PC-3 (cell line): ENCODE measurements at regions not wholly inside any gene's neighbourhood (a gene's known extent, or its start where the extent isn't known, plus 50 kb on each side); places are given as distances from the start of the nearest gene placed in this dataset.

ENCODE experiments used
- EZH2 ChIP-seq: fragments of 300-600 bp; sonication (generic); IDR thresholded peaks from one replicate; pipeline ENCODE4 v1.6.1; 2017; ENCODE audit warnings: antibody characterized with exemption, mild to moderate bottlenecking, low read length; ENCODE audit not compliant: unreplicated experiment
- TF ChIP-seq, protein P1 (sequence below): fragments of 300-600 bp; sonication (generic); conservative IDR thresholded peaks from 2 replicates; pipeline ENCODE4 v1.5.1; 2017; ENCODE audit warnings: antibody characterized with exemption, low read depth, mild to moderate bottlenecking, low read length

DNA sequence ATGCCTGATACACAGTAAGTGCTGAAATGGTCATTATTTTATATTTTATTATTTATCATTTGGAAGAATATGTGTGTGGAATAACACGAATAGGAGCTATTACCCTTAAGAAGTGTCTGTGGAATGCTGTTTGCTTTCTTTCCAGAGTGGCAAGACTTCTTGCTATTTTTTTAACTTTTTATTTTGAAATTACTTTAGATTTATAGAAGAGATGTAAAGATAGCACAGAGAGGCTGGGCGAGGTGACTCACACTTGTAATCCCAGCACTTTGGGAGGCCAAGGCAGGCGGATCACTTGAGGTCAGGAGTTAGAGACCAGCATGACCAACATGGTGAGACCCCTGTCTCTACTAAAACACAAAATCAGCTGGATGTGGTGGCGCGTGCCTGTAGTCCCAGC lies 58.9 kb upstream of the PAX6 start:
- TF ChIP-seq, protein P1, sequence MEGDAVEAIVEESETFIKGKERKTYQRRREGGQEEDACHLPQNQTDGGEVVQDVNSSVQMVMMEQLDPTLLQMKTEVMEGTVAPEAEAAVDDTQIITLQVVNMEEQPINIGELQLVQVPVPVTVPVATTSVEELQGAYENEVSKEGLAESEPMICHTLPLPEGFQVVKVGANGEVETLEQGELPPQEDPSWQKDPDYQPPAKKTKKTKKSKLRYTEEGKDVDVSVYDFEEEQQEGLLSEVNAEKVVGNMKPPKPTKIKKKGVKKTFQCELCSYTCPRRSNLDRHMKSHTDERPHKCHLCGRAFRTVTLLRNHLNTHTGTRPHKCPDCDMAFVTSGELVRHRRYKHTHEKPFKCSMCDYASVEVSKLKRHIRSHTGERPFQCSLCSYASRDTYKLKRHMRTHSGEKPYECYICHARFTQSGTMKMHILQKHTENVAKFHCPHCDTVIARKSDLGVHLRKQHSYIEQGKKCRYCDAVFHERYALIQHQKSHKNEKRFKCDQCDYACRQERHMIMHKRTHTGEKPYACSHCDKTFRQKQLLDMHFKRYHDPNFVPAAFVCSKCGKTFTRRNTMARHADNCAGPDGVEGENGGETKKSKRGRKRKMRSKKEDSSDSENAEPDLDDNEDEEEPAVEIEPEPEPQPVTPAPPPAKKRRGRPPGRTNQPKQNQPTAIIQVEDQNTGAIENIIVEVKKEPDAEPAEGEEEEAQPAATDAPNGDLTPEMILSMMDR = no peak
- TF ChIP-seq EZH2 = no peak
